Psoas muscle (tissue), 7 donors: ENCODE measurements at regions not wholly inside any gene's neighbourhood (a gene's known extent, or its start where the extent isn't known, plus 50 kb on each side); places are given as distances from the start of the nearest gene placed in this dataset.

Source experiments
- ATAC-seq, 4 donors: fragments of 200-7000 bp; cut with Tn5 transposase; one replicate each; pipeline ENCODE4 v1.9.1; 2020; ENCODE audit warnings: moderate library complexity in 3 of 4, mild to moderate bottlenecking in 2 of 4
- DNase-seq, 2 donors: peaks; one replicate each; pipeline ENCODE4 v3.0.0-alpha.2; 2020
- H3K27ac ChIP-seq: fragments of 200-600 bp; one replicate; pipeline ENCODE4 v1.8.0; 2022
- H3K27me3 ChIP-seq, 3 donors: fragments of 200-600 bp in 1 of 3; one replicate each; pipeline versions ENCODE4 v1.6.1 to v1.8.0; 2013 to 2022; ENCODE audit warnings: low read length in 2 of 3, mild to moderate bottlenecking in 2 of 3, moderate library complexity in 1 of 3; ENCODE audit not compliant: insufficient read depth in 3 of 3
- H3K36me3 ChIP-seq, 2 donors: fragments of 200-600 bp in 1 of 2; one replicate each; pipeline versions ENCODE4 v1.6.1 to v1.8.0; 2013 to 2022; ENCODE audit warnings: low read depth in 1 of 2, mild to moderate bottlenecking in 1 of 2, moderate library complexity in 1 of 2; ENCODE audit not compliant: insufficient read depth in 1 of 2
- H3K4me1 ChIP-seq: fragments of 200-600 bp; one replicate; pipeline ENCODE4 v1.8.0; 2022
- H3K4me3 ChIP-seq: fragments of 200-600 bp; one replicate; pipeline ENCODE4 v1.8.0; 2022; ENCODE audit warnings: mild to moderate bottlenecking
- H3K9me3 ChIP-seq: fragments of 200-600 bp; one replicate; pipeline ENCODE4 v1.8.0; 2022
- WGBS, 3 donors: extraction: QIAGEN DNeasy Blood & Tissue Kit; methylation state at CpG; one replicate each; pipeline versions ENCODE4 v1.1.6 to v1.1.7; 2013; 5-methylcytosine and 5-hydroxymethylcytosine counted together
- intact Hi-C, 2 donors: fragments of 100-400 bp; cut with DNase I; formaldehyde crosslinking; loops; one replicate each; pipeline versions ENCODE4 v1.11.0 to v1.14.2; 2022
- TF ChIP-seq, protein P1 (sequence below): fragments of 200-600 bp; IDR thresholded peaks from one replicate; pipeline ENCODE4 v1.8.0; 2022; ENCODE audit warnings: antibody characterized with exemption
- donor health status: healthy with polysubstance abuse.
- donor health status: DM: no; HTN: no; CAD: no; lungs with moderate emphysema.
- donor health status: Bipolar disorder and iron deficiency.
- donor health status: healthy.
- donor health status: DM: yes; HTN: yes; CAD: no.
- donor health status: DM: no; HTN: no; CAD: no.
- donor health status: DM: yes; HTN: yes; CAD: no.

DNA sequence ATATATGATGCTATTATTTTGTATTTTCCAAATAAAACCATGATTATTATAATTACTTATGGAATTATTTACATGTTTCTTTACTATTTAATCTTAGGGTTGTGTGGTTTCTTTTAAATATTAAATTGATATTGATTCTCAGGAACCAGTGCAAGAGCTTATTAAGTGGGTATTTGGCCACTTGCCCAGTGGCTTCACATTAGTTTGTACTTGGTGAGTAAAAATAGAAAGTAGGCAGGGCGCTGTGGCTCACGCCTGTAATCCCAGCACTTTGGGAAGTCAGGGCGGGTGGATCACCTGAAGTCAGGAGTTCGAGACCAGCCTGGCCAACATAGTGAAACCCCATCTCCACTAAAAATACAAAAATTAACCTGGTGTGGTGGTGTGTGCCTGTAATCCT, 497.1 kb downstream of the PTPRC start:
- TF ChIP-seq, protein P1, sequence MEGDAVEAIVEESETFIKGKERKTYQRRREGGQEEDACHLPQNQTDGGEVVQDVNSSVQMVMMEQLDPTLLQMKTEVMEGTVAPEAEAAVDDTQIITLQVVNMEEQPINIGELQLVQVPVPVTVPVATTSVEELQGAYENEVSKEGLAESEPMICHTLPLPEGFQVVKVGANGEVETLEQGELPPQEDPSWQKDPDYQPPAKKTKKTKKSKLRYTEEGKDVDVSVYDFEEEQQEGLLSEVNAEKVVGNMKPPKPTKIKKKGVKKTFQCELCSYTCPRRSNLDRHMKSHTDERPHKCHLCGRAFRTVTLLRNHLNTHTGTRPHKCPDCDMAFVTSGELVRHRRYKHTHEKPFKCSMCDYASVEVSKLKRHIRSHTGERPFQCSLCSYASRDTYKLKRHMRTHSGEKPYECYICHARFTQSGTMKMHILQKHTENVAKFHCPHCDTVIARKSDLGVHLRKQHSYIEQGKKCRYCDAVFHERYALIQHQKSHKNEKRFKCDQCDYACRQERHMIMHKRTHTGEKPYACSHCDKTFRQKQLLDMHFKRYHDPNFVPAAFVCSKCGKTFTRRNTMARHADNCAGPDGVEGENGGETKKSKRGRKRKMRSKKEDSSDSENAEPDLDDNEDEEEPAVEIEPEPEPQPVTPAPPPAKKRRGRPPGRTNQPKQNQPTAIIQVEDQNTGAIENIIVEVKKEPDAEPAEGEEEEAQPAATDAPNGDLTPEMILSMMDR = no peak
- H3K4me1 ChIP-seq = no peaks in the 10 kb centered on the region
- DNase-seq = no peak
- ATAC-seq = no peak
- intact Hi-C loops = no loop called here
- H3K27ac ChIP-seq = no peak overlapping the region
- 79 to 86% (median 79%) methylated on average over 4 of the region's 4 CpGs for WGBS, 3 donors
- H3K9me3 ChIP-seq = no peaks in the 10 kb centered on the region
- H3K36me3 ChIP-seq = no peaks in the 10 kb centered on the region
- no peak overlapping the region for H3K4me3 ChIP-seq
- no peaks in the 10 kb centered on the region for H3K27me3 ChIP-seq

DNA sequence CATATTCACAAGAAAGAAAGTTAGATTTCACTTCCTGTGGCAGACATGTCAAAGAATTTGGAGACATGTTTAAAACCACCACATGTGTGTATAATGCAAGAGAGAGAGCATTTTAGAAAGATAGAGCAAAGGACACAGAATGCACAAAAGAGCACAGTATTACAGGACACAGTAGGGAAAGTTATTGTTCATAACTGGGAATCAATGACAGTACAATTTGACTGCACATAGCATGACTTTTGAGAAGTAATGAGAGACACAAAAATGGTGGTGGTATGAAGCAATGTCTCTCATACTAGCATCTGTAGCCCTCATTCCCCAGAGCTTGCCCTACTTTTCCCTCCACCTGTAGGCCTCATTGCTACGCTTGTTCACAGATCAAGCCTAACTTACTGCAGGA, 499.2 kb downstream of the PTPRC start:
- WGBS, 3 donors = 91 to 97% (median 96%) methylated on average over 1 of the region's 1 CpG
- intact Hi-C loops = no loop called here
- no peak overlapping the region for H3K27ac ChIP-seq
- H3K36me3 ChIP-seq = no peaks in the 10 kb centered on the region
- no peak for DNase-seq
- TF ChIP-seq, protein P1 = no peak
- H3K4me3 ChIP-seq = no peak overlapping the region
- no peaks in the 10 kb centered on the region for H3K9me3 ChIP-seq
- H3K27me3 ChIP-seq = no peaks in the 10 kb centered on the region
- H3K4me1 ChIP-seq = no peaks in the 10 kb centered on the region
- ATAC-seq = no peak

DNA sequence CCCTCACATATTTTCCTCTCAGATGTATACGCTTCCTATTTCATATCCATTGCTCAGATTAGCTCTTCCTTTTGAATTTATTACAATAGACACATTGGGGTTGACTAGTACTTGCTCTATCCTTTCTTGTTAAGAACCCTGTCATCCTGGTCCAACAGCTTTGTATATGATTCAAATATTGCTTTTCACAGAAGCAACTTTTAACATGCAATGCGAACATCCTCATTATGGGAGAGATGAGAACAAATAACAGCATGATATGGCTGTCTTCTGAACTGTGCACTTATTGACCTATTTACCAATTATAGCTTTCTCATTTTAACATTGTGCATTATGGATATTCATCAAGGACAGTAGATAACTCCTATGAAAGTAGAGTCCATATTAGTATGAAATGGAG, 510.8 kb downstream of the PTPRC start:
- intact Hi-C loops = no loop called here
- DNase-seq = no peak

GRCh38 chr1:199150756-199151155, 511.9 kb downstream of the PTPRC start:
- Histone ChIP-seq H3K4me3 (no peak overlapping the region), H3K27me3 (no peaks in the 10 kb centered on the region), H3K9me3 (no peaks in the 10 kb centered on the region), H3K36me3 (no peaks in the 10 kb centered on the region), H3K4me1 (no peaks in the 10 kb centered on the region), H3K27ac (no peak overlapping the region)
- TF ChIP-seq, protein P1 = no peak
- 88 to 100% (median 94%) methylated on average over 1 of the region's 1 CpG for WGBS, 3 donors
- no peak for DNase-seq
- no peak for ATAC-seq
- intact Hi-C loops = no loop called here

More for the DNA sequence above, 510.8 kb downstream of the PTPRC start:
- no peak overlapping the region for H3K4me3 ChIP-seq
- H3K4me1 ChIP-seq = no peaks in the 10 kb centered on the region
- WGBS, 3 donors = 96 to 99% (median 96%) methylated on average over 2 of the region's 2 CpGs
- TF ChIP-seq, protein P1 = no peak
- H3K27ac ChIP-seq = no peak overlapping the region
- H3K27me3 ChIP-seq = no peaks in the 10 kb centered on the region
- ATAC-seq = no peak
- no peaks in the 10 kb centered on the region for H3K9me3 ChIP-seq
- no peaks in the 10 kb centered on the region for H3K36me3 ChIP-seq

DNA sequence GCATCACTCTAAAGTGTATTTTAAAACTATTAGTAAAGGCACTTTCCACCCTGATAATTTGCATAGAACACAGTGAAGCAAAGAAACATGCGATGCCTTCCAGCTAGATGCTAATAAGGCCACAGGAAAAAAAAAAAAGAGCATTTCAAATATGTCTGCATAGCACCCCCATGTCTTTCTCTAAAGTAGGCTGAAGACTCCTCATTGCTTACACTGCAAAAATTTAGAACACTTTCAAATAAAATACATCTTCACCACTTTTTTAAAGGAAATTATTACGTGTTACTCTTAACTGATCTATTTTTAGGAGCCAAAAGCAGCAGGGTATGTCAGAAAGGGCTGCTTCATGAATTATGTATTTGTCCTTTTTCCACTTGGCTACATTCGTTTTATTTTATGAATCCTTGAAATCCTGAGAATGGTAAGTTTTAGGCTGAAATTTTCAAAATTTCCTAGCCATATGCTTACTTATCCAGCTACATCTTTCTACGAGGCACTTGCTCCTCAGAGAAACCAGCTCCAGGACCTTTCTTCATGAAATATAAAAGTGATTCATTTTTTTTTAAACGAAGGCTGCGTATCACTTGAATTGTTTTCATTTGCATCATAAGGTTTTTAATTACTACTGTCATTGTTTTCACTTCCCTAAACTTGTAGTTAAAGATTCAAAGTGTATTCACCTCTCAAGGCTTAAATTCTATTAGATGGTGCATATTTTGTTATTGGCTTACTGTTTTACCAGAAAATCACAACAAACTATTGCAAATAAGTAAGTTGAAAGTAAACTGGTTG, 513.0 kb downstream of the PTPRC start:
- no peaks in the 10 kb centered on the region for H3K27me3 ChIP-seq
- H3K4me3 ChIP-seq = no peak overlapping the region
- DNase-seq = no peak
- TF ChIP-seq, protein P1 = no peak
- no peak overlapping the region for H3K27ac ChIP-seq
- H3K4me1 ChIP-seq = no peaks in the 10 kb centered on the region
- no peaks in the 10 kb centered on the region for H3K9me3 ChIP-seq
- H3K36me3 ChIP-seq = no peaks in the 10 kb centered on the region
- intact Hi-C loops = no loop called here
- 64 to 75% (median 68%) methylated on average over 6 of the region's 6 CpGs for WGBS, 3 donors
- ATAC-seq = no peak
